GM10248 (cell line): ENCODE measurements at regions not wholly inside any gene's neighbourhood (a gene's known extent, or its start where the extent isn't known, plus 50 kb on each side); places are given as distances from the start of the nearest gene placed in this dataset.

ENCODE experiments used
- CTCF ChIA-PET: fragments of 300-600 bp; sonication (Branson Sonifier 250); formaldehyde crosslinking; extraction: SDS; loops from one replicate; lab custom pipeline; 2021; ENCODE audit warnings: antibody characterized with exemption; lab: Yijun Ruan, JAX
- POLR2A ChIA-PET: fragments of 350-650 bp; sonication (Branson Sonifier 250); formaldehyde crosslinking; extraction: SDS; loops from one replicate; lab custom pipeline; 2020; ENCODE audit warnings: antibody characterized with exemption; lab: Yijun Ruan, JAX
- DNase-seq: peaks from one replicate; pipeline ENCODE4 v3.0.0; 2012; ENCODE audit errors: extremely low spot score
- CTCF ChIP-seq: IDR thresholded peaks from 2 replicates; pipeline ENCODE4 v1.5.1; 2012; ENCODE audit warnings: mild to moderate bottlenecking, low read depth; ENCODE audit errors: extremely low read depth, missing control alignments, control extremely low read depth

DNA sequence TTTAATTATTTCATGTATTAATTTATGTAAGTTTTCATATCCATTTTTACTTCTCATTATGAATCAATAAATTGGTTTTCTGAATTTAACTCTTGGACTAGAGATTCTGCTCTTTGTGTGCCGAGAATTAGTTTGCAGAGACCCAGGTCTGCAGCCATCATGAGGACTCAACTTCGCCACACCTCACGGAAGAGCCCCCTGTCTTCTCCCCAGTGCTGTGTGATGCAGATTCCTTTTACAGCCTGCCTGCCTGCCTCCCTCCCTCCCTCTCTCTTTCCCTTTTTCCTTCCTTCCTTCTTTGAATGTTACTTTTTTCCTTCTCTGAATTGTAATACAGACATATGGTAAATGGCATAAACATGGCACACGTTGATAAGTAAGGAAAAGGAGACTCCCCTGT is 947.7 kb downstream of the TBC1D22A start:
- TF ChIP-seq CTCF, result no peak
- no peak for DNase-seq
- ChIA-PET CTCF (interaction anchor here (1.2 kb wide), 1 partner anchor 19 kb away, joined by 3 read pairs; no protein-coding TSS in a partner anchor), POLR2A (no interaction called here)

- ChIA-PET POLR2A (no interaction called here), CTCF (no interaction called here)
- no peak for TF ChIP-seq CTCF
- DNase-seq, result no peak
Observed at GRCh38 chr22:47705350-47705749, 942.9 kb downstream of the TBC1D22A start.

DNA sequence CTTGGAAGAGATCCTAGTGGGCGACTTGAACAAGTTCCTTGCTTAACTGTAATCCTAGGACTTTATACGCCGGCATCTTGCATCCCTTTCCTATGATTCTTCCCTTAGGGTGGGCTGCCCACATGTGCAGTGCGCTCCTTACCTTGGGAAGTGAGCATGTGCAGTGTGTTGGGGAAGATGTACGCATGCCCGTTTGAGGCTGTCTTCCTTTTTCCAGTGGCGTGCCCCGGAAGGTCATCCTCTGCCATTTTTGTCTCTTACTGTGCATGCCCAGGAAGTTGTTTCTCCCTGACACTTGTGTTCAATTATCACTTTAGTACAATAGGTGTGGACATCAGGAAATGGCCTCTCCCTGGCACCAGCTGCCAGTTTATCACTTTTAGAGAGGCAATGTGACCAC is 936.5 kb downstream of the TBC1D22A start:
- DNase-seq, result no peak
- no peak for TF ChIP-seq CTCF
- POLR2A ChIA-PET, result no interaction called here
- CTCF ChIA-PET, result no interaction called here

DNA sequence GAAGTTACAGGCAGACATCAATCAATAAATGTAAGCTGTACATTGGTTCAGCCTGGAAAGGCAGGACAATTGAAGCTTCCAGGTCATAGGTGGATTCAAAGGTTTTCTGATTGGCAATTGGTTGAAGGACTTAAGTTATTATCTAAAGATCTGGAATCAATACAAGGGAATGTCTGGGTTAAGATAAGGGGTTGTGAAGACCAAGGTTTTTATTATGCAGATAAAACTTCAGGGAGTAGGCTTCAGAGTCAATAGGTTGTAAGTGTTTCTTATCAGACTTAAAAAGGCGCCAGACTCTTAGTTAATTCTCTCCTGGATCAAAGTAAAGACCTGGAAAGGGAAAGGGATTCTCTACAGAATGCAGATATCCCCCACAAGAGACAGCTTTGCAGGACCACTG is 935.4 kb downstream of the TBC1D22A start:
- CTCF ChIA-PET, result no interaction called here
- TF ChIP-seq CTCF, result no peak
- DNase-seq, result no peak
- POLR2A ChIA-PET, result no interaction called here

DNA sequence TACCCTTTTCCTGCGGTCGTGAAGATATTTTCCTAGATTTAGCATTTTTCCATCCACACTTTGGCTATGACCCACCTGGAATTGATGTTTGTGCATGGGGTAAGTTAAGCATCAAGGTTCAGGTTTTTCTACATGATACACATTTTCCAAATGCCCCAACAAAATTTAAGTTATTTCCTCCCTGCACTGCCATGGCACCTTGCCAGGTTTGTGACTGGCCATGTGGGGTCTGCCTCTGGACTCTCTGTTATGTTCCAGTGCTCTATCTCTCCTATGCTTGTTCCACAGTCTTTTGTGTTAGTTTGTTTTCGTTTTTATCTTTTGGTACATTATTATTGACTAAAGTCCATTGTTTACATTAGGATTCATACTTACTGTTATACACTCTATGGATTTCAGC is 934.3 kb downstream of the TBC1D22A start:
- POLR2A ChIA-PET, result no interaction called here
- no peak for TF ChIP-seq CTCF
- CTCF ChIA-PET, result no interaction called here

GRCh38 chr22:47695176-47695575 is 932.7 kb downstream of the TBC1D22A start:
- POLR2A ChIA-PET, result no interaction called here
- no peak for TF ChIP-seq CTCF
- CTCF ChIA-PET, result no interaction called here
- DNase-seq, result no peak

More for the DNA sequence above, 934.3 kb downstream of the TBC1D22A start:
- no peak for DNase-seq
